GM19025 (cell line): ENCODE measurements at regions not wholly inside any gene's neighbourhood (a gene's known extent, or its start where the extent isn't known, plus 50 kb on each side); places are given as distances from the start of the nearest gene placed in this dataset.
A peak's percentile ranks its signal among the peaks of the same experiment; 100 is the strongest.

Experiments
- ATAC-seq: cut with Tn5 transposase; IDR thresholded peaks from one replicate; pipeline ENCODE4 v1.9.1; 2021; ENCODE audit warnings: mild to moderate bottlenecking, low read depth, moderate library complexity; ENCODE audit not compliant: unreplicated experiment

DNA sequence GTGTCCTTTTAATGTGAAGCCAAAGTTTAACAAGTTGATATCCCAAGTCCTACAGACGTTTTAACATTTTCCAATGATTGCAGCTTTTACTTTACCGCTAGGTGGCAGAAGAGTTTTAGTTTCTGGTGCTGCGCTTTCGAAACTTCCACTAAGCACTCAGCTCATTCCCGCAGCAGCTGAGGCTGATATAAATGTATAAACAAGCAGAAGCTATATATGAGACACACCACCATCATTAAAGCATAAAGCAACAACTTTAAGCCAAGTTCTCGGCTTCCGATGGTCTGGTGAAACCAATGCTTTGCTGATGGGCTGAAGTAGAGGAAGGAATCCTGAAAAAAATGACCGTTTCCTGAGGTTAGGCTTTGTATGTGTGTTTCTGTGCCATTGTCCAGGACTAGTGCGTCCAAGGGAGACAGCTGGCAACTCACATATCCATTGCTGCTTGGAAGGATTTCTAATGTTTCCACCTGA lies 753.9 kb downstream of the OLFM4 start:
- ATAC-seq: peak; percentile 77

DNA sequence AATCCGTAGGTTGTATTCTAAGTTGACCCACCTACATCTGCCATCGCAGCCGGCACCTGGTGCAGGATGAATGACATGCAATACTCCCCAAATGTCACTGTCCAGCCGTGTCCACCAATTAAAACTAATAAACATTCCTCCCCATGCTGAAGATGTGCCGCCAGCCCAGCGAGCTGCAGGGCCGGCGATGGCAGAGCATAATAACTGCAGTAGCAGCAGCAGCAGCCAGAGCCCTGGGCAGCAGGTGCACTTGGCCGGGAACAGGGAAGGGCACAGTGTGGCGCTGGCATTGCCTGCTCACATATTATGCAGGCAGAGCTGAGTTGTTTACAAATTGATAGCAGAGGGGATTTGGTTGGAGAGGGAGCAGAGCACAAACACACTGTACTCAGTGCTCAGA lies 754.9 kb downstream of the OLFM4 start:
- ATAC-seq: no peak

- ATAC-seq: no peak
Measured at GRCh38 chr13:53788286-53788685, 759.7 kb downstream of the OLFM4 start.

DNA sequence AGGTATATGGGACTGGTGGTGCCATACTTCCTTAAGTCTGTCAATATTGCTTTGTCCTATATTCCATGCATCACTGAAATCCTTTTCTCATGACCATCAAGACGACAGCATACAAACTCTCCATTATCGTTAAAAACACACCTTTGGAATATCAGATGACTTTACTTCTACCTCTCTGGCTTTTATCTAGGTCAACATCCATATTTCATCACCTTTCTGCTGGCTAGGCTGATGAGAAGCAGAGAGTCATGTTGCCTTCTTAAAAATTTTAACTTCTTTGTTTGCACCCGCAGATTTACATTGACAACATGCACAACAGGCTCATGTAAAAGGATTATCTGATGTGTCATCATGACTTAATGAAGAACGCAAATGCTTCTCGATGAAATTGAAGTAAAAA lies 771.4 kb downstream of the OLFM4 start:
- no peak for ATAC-seq

- no peak for ATAC-seq
Measured at GRCh38 chr13:53807251-53807834, 778.7 kb downstream of the OLFM4 start.

GRCh38 chr13:53821632-53822031 lies 793.0 kb downstream of the OLFM4 start:
- no peak for ATAC-seq

DNA sequence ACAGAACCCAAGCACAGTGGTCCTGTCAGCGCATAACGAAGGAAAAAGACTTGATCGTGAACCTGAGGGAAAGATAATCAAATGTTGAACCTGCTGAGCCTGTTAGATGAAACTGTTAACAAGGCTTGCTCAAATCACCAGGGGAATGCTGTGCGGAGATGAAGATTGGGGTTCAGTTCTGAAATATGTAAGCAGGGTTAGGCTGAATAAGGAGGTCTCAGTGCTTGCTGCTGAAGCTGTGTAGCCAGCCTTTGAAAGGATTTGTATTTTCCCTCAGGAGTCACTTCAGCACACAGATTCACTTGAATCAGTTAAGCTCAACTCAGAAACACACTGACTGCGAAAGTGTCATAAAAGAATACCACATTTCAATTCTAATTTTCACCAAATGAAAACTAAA lies 793.5 kb downstream of the OLFM4 start:
- ATAC-seq: no peak

- no peak for ATAC-seq
Measured at GRCh38 chr13:53839461-53839860, 810.8 kb downstream of the OLFM4 start.

- ATAC-seq: no peak
Measured at GRCh38 chr13:53844473-53845146, 816.0 kb downstream of the OLFM4 start.

GRCh38 chr13:53847502-53847901 lies 818.9 kb downstream of the OLFM4 start:
- no peak for ATAC-seq

GRCh38 chr13:53848366-53848961 lies 819.9 kb downstream of the OLFM4 start:
- ATAC-seq: no peak

- ATAC-seq: no peak
Measured at GRCh38 chr13:53854321-53854720, 825.7 kb downstream of the OLFM4 start.

DNA sequence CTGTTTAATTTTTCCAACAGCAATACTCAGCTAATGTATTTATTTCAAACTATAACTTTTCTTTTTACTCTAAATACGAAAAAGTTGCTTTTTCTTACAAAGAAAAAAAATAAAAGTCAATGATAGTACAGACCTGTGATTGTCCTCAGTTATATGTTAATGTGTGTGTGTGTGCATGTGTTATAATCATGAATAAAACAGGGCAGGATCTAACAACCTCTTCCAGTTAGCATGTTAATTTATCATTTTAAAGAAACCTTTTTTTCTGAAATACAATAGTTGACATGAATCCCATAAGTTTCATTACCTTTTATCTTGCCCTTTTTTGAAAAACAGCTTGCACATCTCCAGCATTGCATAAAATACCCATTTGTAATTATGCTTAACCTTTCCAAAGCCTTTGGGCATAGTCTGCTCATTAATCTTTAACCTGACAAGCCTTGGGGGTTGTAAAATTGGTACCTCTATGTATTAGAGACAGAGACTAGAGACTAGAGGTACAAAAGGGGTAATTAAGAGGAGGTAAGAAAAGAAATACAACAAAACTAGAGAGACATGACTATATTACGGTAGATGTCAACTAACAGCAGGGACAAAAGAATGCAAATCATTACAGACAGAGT lies 828.1 kb downstream of the OLFM4 start:
- ATAC-seq: no peak

GRCh38 chr13:53863520-53863919 lies 834.9 kb downstream of the OLFM4 start:
- no peak for ATAC-seq

- ATAC-seq: no peak
Measured at GRCh38 chr13:53873558-53873957, 844.9 kb downstream of the OLFM4 start.

- ATAC-seq: no peak
Measured at GRCh38 chr13:53878861-53879260, 850.2 kb downstream of the OLFM4 start.

DNA sequence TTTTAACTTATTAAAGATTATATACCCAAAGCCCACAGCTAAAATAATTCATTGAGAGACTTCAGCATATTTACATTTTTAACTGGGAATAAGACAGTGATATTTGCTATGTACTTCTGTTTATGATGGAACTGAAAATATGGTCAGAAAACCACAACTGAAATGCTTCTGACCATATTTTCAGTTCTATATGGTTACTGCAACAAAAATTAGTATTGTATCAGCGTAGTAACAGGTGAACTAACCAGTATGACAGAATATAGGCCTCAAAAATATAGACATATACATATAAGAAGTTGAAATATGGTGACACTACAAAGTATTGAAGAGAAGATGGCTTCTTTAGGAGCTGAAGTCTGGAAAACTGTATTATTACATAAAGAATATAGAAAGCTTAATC lies 857.4 kb downstream of the OLFM4 start:
- no peak for ATAC-seq

- no peak for ATAC-seq
Measured at GRCh38 chr13:53890696-53891095, 862.1 kb downstream of the OLFM4 start.

DNA sequence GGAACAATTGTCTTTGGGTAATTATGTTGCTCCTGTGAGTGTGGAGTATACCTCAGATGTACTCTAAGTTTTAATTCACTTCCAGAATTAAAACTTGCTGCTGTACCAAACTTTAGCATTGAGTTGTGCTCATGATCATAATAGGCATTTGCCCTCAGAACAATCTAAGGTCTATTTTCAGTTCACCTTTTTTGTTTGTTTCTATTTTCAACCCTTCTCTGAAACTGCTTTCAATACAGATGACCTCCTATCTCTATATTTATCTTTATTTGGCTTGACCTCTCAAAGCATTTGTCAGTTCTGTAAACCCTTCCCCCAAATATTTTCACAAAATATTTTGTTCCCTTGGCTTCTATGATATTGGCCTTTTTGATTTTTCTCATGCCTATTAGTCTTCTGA lies 873.0 kb downstream of the OLFM4 start:
- no peak for ATAC-seq

DNA sequence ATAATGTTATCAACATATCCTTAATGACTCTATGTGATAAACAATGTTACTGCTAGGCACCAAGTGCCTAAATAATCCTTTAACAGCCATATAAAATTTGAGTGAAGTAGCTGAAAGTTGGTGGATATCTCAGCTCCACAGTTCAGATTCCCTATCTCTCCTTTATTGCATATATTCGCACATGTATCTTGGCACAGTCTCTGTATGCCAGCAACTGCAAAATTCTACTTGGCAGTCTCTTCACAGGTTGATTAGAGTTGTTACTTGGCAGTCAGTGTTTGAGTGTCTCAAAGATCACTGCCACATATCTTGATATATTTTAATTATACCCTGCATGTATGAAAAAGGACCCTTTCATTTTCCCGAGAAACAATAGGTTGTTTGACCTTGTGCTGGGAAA lies 879.3 kb downstream of the OLFM4 start:
- ATAC-seq: no peak

DNA sequence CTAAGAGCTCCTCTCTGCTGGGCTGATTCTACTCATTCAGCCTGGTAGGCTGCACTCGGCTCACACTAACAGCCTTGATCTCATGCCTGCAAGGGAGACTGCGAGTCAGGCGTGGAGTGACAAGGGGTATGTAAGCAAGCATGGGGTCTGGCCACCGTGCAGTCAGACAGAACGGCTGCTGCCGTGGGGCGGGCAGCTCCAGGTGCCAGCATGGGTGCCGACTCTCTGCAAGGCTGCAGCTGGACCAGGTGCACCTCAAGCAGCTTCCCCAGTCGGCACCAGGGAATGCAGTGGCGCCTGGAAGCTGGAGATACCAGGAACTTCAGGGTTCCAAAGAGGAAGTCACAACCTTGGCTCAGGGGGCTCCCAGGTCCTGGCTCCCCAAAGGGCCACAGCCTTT lies 892.3 kb downstream of the OLFM4 start:
- ATAC-seq: no peak

DNA sequence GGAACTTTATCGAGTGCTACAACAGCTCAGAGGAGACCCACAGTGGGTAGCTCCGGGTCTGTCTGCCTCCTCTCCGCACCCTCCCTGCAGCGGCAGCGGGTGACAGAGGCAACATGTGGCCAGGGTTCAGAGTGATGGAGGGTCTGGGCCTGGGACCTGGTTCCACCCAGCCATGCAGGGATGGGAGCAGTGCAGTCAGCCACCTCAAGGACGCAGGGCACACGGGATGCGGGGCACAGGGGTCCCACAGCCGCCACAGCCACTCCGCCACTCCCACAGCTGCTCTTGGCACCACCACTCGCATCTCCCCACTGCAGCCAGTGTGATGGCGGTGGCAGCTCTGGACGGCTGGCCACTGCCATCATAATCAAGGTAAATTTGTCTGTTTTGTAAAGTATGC lies 892.9 kb downstream of the OLFM4 start:
- no peak for ATAC-seq
